Stimulated activated CD4-positive, alpha-beta T cell treated with anti-CD3 and anti-CD28 coated beads, TNF-alpha, amount 100 ng/mL, for 48 hours (primary cell): ENCODE measurements at regions not wholly inside any gene's neighbourhood (a gene's known extent, or its start where the extent isn't known, plus 50 kb on each side); places are given as distances from the start of the nearest gene placed in this dataset.
A peak's percentile ranks its signal among the peaks of the same experiment; 100 is the strongest.
"Not testable (repeated sequence)": the region's sequence is repeated elsewhere in the genome, so short reads cannot be mapped to it uniquely, and the experiment has no call there.

ENCODE experiments used
- DNase-seq, 3 donors: peaks; one replicate each; pipeline ENCODE4 v3.0.0-alpha.2; 2020; ENCODE audit warnings: low read depth in 3 of 3

DNA sequence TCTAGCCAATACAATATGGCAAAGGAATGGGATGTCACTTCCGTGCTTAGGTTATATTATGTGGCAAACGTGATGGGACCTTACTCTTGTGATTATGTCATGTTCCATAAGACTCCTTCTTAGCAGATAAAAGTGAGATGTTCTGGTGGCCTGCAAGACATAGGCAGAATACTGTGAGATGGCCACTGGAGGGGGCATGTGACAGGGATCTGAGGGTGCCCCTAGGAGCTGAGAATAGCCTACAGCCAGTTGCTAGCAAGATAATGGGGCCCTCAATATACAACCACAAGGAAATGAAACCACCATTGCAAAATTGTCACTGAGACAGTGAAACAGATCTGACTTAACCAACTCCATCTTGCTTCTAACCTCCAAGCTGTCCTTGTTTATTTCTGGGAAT lies 151.4 kb upstream of the SSTR1 start:
- no peak for DNase-seq

DNA sequence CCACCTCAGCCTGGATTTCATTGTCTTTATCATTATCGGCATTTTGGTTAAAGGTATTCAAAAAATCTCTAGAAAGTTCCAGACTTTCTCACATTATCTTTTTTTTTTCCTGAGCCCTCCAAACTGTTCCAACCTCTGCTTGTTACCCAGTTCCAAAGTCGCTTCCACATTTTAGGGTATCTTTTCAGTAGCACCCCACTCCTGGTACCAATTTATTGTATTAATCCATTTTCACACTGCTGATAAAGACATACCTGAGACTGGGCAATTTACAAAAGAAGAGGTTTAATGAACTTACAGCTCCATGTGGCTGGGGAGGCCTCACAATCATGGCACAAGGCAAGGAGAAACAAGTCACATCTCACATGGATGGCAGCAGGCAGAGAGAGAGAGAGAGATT lies 145.5 kb upstream of the SSTR1 start:
- not testable (repeated sequence) for DNase-seq

DNA sequence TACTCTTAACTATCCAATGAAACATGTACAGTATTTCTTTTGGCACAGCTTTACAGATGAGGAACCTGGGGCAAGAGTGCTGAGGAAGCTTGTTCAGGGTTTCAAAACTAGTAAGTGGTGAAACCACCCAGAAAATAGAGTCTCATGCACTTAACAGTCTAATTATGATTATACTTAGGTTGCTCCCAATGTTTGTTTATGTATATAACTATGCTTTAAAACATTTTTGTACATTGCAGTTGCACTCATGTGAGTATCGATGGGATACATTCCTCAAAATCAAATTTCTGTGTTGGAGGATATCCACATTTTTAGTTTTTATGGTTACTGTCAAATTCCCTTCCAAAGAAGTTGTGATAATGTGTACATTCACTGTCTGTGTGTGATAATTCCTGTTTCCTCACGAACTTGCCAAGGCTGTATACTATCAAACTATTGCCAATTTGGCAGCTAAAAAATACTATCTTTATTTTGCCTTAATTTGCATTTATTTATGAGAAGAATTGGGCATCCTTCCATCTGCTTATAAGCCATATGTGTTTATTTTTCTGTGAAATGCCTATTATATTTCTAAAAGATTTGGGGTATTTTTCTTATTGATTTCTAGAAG lies 143.9 kb upstream of the SSTR1 start:
- no peak for DNase-seq

DNA sequence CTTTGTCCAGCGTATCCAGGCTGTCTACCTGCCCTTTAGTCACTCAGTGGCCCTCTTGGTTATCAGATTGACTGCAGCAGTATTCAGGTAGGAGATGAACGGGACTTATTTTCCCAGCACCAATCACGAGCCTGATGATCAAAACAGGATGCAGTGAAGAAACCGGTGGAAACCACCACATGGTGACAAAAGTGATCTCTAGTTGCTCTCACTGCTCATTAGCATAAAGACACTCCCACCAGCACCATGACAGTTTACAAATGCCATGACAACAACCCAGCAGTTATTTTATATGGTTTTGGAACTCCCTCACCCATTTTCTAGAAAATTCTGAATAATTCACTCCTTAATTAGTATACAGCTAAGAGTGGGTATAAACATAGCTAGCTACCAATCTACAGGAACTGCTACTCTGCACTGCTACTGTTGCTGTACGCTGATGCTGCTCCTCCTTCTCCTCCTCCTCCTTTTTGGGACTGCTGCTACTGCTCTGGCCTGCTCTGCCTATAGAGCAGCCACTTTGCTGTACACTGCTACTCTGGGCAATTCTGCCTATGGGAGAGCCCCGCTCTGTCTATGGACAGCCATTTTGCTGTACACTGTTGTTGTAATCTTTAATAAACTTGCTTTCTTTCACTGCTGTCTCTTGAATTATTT lies 142.5 kb upstream of the SSTR1 start:
- peak in 2 of 3 donors; percentile 20 to 21 for DNase-seq

DNA sequence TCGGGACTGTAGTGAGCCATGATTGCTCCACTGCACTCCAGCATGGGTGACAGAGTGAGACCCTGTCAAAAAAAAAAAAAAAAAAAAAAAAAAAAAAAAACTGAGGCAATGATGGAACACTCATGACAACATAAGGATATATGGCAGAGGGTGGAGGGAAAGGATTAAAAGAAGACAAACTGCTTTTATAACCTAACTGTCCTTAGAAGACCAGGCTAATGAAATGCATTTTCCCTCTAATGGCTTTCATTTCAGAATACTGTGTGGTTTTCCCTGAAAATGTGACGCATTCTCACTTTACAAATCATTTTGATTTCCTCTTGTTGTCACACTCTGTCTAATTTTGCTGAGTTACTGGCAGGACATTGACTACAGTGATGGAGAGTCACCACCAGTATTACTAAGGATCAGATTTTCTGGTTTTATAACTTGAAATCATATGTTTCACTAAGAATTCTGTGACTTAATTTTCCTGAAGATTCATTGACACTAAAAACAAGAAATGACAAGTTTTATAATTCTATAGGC lies 137.6 kb upstream of the SSTR1 start:
- no peak for DNase-seq

DNA sequence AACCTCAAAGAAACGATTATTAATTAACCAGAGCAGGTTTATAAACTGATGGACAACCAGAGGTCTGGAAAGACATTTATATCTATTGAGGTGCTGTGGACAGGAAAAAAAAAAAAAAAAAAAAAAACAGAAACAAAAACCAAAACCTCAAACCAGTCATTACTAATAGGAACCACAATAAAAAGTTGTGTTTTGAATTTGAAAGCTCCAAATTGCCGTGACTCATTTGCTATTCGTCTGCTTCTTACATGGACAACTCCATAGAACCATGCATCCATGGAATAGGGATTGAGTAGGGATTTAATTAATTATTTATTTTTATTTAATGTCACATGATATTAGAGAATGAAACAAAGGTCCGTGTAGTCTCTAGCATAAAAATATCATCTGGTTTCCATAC lies 134.1 kb upstream of the SSTR1 start:
- no peak for DNase-seq

DNA sequence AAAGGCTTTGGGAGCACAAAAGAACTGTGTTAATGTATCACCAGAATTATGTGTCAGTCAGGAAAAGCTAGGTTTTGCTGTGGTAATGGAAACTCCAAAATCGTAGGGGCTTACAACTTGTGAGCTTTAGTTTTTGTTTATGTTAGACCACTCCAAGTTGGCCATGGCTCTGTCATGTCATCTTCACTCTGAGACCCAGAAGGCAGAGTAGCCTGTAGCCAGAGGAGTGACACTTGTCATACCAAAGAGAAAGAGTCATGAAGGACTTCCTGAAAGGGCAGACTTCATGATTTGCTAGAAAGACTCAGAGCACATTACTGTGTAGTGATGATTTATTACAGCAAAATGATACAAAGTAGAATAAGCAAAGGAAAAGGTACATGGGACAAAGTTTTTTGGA lies 133.6 kb upstream of the SSTR1 start:
- no peak for DNase-seq

DNA sequence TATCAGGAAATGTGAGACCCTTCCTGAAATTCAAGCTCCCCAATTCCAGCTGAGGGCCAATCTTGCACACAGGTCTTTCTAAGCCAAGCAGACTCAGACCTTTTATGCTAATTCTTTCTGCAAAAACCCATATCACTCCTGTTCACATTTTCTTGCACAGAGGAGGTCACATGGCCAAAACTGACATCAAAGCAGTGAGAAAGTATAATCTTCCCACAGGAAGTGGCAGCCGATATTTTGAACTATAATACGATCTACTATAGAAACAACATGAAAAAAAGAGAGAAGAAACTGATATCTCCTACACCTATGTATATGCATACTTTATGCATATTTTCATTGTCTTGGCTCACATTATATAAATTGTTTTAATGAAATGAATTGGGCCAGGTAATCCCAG lies 132.9 kb upstream of the SSTR1 start:
- DNase-seq = no peak

DNA sequence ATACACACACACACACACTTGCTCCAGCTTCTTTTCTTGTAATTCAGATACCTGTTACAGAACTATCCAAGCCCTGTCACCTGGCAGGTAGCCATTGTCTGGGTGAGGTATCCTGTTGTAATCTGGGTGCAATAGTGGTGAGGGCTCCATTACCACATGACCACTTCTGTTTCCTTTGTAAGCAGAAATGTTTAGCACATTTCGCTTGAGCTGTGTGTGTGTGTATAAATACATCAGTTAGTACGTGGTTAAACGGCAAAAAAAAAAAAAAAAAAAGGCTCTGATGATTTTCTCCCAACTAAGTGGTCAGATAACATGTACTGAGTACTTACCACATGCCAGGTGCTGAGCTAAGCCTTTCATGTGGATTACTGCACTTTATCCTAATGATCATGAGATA lies 129.3 kb upstream of the SSTR1 start:
- no peak for DNase-seq

DNA sequence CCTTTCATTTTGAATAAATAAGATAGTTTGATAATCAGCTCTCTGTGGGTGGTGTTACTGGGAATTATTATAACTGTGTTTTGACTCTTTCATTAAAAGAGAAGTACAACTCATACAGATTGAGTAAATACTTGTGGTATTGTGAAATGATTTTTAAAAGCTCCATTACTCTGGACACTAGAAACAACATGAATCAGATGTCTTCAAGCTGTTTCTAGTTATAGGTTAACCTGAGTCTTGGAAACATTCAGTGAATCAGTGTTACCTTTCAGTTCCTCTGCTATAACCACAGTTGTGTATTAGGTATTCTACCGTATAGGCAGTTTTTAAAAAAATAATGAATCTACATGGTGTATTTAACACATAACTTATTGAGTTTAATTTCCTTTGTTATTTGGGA lies 128.4 kb upstream of the SSTR1 start:
- DNase-seq = no peak

DNA sequence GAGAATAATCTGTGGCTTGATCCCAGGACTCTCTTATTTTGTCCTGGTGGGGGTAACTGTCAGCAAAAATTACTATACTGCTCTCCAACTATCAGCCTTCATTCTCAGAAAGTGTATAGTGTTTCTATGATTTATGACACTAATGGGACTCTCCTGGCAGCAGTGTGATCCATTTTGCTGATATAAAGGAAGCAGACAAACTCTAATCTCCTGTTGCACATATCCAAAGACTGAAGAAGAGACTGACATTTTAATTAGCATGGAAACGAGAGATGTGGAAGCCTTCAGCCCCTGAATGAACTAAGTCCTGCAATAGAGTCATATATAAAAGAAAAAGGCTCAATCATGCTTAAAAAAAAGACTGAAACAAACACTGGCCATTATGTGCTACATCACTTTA lies 127.8 kb upstream of the SSTR1 start:
- no peak for DNase-seq

DNA sequence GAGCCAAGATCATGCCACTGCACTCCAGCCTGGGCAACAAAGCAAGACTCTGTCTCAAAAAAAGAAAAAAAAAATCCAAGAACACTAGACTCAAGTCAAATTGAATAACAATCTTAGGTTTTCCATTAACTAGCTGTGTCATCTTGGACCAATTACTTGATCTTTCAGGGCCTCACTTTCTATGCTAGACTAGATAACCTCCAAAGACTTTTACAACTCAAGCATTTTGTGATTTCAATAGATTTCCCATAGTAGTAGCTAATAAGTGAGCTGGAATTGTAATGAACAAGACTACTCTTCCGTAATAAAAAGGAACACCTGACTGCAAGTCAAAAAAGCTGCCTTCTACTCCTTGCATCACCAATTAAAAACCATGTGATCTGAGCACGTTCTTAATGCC lies 127.0 kb upstream of the SSTR1 start:
- DNase-seq = no peak

DNA sequence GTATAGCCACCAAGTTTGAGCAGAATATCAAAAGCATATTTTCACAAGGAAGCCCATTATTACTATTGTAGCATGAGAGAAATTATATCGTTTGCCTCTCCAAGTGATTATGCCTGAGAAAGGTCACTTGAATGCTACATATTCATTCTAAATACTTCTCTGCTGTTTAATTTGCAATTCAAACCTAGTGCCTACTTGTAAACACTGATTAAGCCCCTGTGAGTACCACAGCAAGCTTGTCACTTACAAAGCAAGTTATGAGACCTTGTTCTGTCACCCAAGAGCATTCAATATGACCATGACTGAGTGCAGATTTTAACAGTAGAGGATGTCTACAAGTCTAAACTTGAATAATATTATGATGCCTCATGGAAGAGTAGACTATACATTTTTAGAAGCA lies 124.7 kb upstream of the SSTR1 start:
- DNase-seq = no peak

DNA sequence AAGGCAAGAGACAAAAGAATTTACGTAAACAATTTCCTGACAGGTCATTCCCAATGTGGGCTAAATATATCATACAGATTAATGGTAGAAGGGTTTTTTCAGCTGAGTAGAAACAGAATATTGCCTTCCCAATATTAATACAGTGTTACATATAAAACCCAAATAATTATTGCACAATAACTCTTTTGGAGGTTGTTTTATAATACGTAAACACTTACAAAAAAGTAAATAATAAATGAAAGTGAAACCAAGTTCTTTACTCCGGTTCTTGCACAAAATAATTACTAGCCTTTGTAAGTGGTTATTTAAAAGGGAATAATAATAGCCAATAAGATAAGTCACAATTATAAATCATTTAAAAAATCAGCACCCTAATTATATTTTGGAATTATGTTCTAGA lies 118.6 kb upstream of the SSTR1 start:
- no peak for DNase-seq

DNA sequence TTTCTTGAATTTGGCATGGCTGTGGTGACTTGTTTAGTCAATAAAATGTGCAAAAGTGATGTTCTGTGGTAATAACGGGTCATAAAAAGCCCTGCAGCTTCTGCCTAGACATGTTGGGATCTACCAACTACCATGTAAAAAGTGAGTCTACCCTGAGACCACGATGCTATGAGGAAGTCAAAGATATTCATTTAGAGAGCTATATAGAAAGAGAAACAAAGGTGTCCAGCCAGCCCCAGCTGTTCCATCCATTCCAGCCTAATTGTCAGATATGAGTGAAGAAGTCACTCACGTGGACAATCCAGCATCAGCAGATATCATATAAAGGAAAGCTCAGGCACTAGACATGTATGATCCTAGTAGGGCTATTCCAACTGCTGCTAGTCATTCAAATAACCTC lies 117.2 kb upstream of the SSTR1 start:
- DNase-seq = no peak

DNA sequence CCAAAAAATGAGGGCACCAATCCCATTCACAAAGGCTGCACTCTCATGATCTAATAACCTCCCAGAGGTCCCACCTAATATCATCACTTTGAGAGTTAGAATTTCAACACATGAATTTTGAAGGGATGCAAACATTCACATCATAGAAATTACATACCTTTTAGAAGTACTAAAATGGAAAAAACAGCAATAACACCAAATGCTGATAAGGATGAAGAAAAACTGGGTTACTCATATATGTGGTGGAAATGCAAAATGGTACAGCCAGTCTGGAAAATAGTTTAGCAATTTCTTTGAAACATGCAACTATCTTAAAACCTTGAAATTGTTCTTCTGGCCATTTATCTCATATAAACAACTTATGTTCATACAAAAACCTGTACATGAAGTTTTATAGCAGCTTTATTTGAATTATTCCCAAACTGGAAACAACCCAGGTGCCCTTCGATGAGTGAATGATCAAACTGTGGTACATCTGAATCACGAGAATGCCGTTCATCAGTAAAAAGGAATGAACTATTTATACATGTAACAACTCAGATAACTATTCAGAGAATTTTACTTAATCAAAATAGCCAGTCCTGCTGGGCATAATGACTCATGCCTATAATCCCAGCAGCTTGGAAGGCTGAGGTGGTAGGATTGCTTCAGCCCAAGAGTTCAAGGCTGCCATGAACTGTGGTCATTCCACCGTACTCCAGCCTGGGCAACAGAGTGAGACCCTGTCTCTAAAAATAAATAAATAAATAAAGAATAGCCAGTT lies 109.4 kb upstream of the SSTR1 start:
- no peak for DNase-seq

DNA sequence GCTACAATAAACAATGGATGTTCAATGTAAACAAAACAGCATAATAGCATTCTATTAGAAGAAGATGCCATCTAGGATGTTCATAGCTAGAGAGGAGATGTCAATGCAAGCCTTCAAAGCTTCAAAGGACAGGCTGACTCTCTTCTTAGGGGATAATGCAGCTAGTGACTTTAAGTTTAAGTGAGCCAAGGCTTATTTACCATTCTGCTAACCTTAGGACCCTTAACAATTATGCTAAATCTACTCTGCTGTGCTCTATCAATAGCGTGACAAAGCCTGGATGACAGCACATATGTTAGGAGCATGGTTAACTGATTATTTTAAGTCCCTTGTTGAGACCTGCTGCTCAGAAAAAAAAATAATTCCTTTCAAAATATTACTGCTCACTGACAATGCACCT lies 106.0 kb upstream of the SSTR1 start:
- DNase-seq = no peak

DNA sequence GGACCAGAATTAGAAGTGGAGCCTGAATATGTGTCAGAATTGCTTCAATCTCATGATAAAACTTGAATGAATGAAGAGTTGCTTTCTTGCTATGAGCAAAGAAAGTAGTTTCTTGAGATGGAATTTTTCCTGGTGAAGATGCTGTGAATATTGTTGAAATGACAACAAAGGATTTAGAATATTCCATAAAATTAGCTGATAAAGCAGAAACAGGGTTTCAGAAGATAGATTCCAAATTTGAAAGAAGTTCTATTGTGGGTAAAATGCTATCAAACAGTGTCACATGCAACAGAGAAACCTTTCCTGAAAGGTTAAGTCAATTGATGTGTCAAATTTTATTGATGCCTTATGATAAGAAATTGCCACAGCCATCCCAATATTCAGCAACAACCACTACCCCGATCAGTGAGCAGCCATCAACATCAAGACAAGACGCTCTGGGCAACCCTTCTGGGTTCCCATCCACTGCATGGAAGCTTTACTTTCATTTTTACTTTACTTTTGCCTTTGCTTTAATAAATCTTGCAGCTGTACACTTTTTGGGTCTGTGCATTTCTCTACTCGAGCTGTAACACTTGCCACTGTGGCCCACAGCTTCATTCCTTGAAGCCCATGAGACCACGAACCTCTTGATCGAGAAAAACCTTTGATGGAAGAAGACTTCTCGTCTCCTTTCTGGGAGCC lies 104.0 kb upstream of the SSTR1 start:
- no peak for DNase-seq

DNA sequence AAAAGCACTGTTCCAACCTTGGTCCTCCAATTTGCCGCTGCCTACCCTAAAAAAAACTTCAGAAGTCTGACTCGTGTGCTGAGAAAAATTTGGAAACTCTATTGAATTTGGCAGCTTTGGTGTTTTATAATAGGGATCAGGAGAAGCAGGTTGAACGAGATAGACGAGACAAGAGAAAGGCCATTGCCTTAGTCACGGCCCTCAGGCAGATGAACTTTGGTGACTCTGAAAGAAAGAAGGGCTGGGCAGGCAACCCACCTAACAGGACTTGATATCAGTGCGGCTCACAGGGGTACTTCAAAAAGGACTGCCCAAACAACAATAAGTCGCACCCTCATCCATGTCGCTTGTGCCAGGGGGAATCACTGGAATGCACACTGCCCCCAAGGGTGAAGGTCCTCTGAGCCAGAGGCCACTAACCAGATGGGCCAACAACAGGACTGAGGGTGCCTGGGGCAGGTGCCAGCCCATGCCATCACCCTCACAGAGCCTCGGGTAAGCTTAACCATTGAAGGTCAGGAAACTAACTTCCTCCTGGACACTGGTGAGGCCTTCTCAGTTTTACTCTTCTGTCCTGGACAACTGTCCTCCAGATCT lies 102.5 kb upstream of the SSTR1 start:
- DNase-seq = no peak

DNA sequence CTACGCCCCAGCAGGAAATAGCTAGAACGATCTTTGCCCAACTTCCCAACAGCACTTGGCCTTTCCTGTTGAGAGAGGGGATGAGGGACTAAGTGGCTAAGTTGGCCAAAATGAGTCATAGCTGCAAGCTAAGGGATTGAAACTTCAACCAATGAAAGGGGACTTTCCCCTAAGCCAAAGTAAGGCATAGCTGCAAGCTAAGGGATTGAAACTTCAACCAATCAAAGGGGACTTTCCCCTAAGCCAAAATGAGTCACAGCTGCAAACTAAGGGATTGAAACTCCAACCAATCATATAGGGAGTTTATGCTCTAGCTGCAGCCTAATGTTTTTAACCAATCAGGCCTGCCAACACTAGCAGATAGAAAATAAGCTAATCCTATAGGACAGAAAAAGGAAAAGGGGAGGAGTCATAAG lies 100.5 kb upstream of the SSTR1 start:
- DNase-seq = no peak

DNA sequence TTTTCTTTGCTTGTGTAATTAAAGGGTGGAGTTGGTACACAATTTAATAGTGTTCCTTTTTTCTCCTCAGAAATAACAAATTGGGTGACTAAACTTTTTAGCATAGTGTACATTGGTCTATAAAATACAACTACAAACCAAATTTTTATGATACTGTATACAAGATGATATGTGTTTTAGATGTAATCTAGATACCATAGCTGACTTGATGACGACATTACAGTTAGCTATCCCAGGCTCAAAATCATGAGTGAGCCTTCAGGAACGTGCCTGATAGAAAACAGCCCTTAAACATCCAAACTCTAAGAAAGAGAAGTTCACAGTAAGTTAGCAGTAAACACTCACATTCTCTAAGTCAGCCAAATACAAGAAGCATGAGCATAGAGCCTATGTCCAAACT lies 99.0 kb upstream of the SSTR1 start:
- DNase-seq = no peak

DNA sequence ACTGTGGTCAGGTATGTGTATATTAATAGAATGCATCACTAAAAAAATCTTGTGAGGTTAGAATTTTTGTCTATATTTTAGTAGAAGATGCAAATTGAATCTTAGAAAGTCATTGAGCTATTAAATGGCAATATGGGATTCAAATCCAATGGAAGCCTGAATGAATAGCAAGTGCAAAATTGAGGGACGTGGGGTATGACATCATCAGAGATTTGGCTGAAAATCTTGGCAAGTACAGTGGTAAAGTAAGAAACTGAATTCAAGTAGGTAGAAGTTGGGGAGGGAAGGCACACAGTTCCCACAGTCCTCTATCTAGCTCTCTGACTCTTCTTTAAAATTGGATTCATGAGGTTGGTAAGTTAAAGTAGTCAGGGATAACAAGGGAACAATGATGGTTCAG lies 97.4 kb upstream of the SSTR1 start:
- no peak for DNase-seq
